HG02678 (cell line): ENCODE measurements at regions not wholly inside any gene's neighbourhood (a gene's known extent, or its start where the extent isn't known, plus 50 kb on each side); places are given as distances from the start of the nearest gene placed in this dataset.
"Not testable (repeated sequence)": the region's sequence is repeated elsewhere in the genome, so short reads cannot be mapped to it uniquely, and the experiment has no call there.

Source experiments
- ATAC-seq: cut with Tn5 transposase; IDR thresholded peaks from one replicate; pipeline ENCODE4 v1.9.1; 2021; ENCODE audit warnings: mild to moderate bottlenecking, moderate library complexity; ENCODE audit not compliant: unreplicated experiment

GRCh38 chr5:99076723-99077640 is 148.2 kb upstream of the CHD1 start:
- no peak for ATAC-seq

DNA sequence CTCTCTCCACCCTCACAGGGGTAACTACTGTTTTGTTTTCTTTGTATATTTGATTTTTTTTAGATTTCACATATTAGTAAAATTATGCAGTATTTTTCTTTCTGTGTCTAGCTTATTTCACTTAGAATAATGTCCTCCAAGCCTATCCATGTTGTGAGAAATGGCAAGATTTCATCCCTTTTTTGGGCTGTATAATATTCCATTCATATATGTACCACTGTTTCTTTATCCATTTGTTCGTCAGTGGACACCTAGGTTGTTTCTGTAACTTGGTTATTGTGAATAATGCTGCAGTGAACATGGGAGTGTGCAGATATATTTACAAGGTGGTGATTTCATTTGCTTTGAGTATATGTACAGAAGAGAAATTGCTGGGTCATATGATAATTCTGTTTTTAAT is 144.0 kb upstream of the CHD1 start:
- no peak for ATAC-seq

DNA sequence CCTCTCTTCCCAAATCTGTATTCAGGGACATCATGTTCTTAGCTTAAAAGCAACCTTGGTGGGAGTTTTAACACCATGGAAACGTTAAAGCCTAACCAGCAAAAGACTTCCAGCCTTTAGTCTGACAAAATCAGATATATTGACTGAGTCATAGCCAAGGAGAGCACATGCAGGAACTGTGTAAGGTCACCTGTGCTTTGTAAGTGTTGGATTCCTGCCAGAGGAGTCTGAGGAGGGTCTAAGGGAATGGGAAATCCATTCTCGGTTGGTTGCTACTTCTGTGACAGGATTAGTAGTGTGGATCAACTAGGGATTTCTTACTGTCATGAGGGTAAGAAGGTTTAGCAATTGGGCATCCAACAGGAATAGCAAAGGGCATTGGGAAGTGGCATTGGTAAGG is 142.0 kb upstream of the CHD1 start:
- no peak for ATAC-seq

GRCh38 chr5:99070362-99070761 is 141.6 kb upstream of the CHD1 start:
- no peak for ATAC-seq

DNA sequence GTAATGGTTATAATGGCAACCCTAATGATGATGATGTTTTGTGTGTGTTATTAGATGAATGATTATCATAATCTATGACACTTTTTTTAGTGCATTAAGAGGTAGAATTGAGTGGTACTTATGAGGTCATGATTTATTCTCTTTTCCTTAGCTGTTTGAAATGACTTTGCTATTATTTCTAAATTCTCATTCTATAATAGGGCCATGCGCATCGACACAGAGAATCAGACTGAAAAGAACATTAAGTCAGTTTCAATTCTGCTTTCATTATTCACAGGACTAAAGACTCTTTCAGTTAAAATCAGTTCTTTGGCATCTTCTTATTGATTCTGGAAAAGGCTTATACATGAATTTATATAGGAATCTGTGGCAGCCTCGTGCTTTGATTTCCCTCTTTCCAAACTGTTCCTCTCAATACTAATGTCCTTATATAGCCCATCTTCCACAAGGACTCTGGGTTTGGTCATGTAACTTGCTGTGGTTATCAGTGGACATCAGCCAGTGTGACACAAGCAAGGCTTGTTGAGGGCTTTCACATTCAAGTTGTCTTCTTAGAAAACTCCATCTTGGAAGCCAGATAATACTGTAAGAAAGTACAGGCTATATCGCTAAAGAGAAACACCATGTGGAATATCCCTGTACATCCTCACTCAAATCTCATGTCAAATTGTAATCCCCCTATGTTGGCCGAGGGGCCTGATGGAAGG is 140.3 kb upstream of the CHD1 start:
- ATAC-seq, result peak; percentile 79

DNA sequence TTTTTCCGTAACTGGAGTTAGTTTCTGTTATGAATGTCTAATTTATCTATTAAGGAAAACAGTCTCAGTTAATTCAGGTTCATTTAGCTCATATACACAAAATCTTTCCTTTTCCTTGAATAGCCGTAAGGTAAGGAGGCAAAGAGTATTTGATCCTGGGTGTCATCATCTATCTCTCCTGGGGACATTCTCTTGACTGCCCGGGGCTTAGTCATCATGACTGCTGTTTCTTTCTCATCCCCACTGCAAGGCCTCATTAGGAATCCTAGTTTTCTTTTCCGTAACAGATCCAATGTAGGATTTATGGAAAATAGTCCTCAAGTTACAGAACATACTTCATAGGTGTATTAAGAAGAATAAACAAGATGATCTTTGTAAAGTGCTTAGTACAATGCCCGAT is 134.9 kb upstream of the CHD1 start:
- no peak for ATAC-seq

DNA sequence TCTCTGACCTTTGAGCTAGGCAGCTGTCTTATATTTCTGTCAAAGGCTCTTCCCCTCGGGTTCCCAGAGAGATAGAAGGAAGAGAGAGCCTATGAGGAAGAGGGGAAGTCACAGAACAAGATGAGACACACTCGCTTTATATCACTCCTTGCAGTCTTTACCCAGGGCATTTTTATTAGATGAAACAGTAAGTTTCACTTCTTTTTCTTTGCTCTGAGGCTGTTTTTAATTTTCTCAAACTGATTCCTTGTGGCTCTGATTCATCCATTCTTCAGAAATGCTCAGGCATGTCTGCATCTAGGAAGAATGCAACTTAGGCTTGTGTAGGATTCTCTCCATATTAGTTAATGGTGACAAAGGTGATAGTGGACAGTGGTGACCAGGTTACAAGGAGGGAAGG is 132.9 kb upstream of the CHD1 start:
- no peak for ATAC-seq

- no peak for ATAC-seq
These were observed 132.5 kb upstream of the CHD1 start for GRCh38 chr5:99061299-99061698.

DNA sequence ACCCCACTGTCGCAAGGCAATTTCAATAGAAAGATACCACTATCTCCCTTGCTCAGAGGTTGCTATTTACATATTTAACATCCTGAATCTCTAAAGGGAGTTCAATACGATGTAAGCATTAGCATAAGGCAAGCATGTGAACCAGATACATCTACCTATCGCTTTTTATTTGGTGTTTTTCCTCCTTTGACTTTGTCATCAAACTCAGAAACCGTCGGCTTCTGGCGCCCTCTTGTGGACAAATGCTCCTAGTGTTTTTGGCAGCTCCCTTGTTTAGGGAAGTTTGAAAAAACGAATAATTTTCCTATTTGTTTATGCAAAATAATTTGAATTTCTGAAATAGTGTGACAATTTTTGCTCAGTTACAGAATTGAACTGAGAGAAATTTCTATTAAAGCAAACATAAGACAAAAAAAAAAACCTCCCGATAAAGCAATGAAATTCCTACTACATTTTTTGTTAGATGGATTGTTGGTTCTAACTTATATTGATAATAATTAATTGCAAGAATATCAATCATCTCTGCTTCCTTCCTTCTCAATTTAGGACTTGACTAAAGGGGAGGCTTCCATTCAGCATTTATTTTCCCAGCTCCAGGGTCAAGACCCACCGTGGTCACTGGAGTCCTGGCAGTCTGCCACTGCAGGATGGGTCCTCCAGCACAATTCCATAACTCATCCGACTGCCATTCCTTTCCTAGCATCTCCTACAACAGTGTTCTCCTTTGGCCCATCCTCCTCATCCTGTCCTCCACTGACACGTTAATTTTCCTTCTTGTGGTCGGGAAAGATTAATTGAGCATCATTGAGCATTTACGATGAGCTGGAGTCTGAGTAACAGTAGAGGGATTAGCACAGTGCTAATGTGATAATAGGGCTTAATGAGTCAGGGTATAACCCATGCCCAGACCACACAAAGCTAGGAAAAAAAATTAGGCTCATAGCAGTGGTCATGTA is 131.8 kb upstream of the CHD1 start:
- ATAC-seq, result peak; percentile 64

GRCh38 chr5:99059685-99060084 is 130.9 kb upstream of the CHD1 start:
- peak; percentile 64 for ATAC-seq

DNA sequence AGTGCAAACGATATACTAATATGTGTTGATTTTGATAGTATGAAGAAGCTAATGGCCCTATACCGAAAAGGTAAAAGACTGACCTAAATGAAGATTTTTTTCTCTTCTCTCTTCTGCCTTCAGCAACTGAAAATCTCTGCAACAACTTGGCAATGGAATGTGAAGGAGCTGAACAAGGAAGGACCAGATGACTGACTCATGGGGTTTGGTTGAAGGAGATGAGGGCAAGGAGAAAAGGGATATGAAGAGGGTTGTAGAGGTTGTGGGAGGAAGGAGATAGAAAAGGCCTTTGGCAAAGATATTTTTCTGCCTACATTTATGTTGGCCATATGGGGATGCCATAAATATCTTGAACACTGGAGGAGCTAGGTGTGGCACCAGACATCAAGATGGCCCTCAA is 129.7 kb upstream of the CHD1 start:
- ATAC-seq, result no peak

DNA sequence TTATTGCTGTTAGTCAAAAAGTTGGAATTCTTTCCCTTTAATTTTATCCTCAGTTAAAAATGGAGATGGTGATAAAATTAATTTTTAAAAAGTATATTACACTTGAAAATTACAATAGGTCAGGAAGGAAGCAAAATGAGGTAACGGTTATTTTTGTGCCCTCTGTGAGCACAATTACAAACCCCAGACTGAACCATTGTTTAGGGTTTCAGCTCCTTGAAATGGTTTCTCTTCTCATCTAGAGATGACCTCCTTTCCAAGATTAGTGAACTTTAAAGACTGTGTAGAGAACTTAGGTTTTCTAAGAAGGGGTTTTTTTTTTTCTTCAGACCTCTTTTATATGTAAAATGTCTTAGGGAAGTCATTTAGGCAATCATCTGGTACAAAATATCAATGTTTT is 126.2 kb upstream of the CHD1 start:
- peak; percentile 40 for ATAC-seq

DNA sequence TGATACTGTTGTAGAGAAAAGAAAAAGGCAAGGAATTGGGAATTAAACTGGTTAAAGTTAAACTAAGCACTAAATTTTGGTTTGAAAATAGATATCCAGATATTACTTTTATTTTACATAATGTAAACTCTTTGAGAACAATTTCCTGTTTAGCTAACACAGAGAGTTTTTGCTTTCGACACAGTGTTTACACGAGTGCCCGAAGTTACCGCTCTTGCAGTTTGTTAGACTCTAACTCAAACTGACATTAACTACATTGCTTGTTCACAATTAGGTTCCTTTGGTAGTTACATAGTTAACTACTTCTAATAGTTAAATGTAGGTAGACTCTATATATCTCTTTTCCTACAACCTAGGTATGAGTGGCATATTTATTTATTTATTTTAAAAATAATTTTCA is 117.1 kb upstream of the CHD1 start:
- no peak for ATAC-seq

DNA sequence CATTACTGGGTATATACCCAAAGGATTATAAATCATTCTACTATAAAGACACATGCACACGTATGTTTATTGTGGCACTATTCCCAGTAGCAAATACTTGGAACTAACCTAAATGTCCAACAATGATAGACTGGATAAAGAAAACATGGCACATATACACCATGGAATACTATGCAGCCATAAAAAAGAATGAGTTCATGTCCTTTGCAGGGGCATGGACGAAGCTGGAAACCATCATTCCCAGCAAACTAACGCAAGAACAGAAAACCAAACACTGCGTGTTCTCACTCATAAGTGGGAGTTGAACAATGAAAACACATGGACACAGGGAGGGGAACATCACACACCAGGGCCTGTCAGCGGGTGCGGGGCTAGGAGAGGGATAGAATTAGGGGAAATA is 114.5 kb upstream of the CHD1 start:
- not testable (repeated sequence) for ATAC-seq

- no peak for ATAC-seq
These were observed 108.9 kb upstream of the CHD1 start for GRCh38 chr5:99037668-99038067.

GRCh38 chr5:99035942-99036341 is 107.1 kb upstream of the CHD1 start:
- no peak for ATAC-seq

GRCh38 chr5:99034336-99034735 is 105.5 kb upstream of the CHD1 start:
- no peak for ATAC-seq

DNA sequence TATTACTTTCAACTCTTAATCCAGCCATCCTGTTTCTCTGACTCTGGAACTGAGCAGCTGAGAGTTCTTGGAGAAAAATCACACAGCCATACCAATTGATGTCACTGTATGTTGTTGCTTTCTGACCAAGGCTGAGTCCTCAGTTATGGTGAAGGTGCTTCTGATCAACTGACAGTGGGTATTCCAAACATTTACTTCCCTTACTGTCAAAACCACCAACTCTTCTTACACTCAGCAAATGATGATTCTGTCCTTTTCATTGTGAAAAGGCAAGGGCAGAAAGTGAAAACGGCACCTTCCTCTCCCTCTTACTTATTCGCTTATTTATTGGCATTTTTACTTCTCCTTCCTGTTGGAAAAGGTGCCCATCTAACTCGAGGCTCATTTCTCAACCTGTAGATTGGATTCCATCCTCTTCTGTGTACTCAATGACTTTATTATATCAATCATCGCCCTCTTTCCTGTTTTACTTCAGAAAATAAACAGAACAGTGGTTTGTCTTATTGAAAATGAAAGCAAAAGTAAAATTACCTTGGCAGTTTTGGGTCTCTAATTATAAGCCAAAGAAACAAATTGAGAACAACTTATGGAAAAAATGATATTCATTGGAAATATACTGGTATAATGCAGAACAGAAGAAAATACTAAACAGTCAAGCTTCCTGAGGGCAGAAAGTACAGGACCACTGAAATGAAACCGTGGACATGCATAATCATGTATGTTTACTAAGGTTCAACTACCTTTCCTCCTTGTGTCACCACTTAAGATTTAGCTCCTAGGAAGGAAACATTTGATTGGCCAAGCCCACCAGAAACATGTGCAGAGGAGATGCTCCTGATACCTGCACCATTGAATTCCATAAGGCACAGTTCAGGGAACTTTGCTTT is 104.5 kb upstream of the CHD1 start:
- ATAC-seq, result peak; percentile 23

DNA sequence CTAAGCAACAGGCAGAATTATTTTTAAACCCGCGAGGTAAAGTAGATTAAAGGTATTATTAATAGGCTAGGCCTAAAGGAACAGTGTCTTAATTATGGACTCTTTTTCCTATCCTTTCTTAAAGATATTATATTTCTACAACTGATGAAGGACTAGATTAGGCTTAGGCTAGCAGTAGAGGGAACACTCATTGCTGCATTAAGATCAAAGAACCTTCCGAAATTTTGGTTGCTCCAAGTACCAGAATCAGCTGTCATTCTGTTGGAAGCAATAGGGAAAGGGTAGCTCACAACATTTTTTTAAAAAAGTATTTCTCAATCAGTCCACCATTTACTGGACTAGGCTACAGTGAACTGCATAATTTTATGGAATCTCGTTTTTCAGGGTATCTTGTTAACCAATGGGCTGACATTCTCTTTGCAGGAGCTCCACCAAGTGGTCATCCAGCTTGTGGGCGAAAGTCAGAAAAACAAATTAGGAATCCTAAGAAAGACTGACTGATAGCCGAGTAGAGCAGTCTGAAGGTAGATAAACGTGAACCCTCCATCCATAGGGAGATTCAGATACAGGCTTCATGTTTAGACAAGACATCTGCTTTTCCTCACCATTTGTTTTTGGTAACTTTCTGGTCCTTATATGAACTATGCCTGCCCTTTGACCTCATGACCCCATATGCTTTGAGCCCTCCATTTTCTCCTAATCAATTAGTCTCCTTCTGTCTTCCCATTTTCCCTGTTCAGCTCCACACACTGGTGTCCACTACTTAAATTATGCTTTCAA is 103.6 kb upstream of the CHD1 start:
- peak; percentile 39 for ATAC-seq
